H9 (cell line): ENCODE measurements at regions not wholly inside any gene's neighbourhood (a gene's known extent, or its start where the extent isn't known, plus 50 kb on each side); places are given as distances from the start of the nearest gene placed in this dataset.

ENCODE experiments used
- DNase-seq: peaks from one replicate; pipeline ENCODE4 v3.0.0-alpha.2; 2017
- H2AFZ ChIP-seq: one replicate; pipeline ENCODE4 v1.6.1; 2013; ENCODE audit warnings: mild to moderate bottlenecking, low read length, control low read depth, moderate library complexity
- H2AK5ac ChIP-seq: 2 replicates; pipeline ENCODE4 v1.6.1; 2013; ENCODE audit warnings: low read length, control low read depth, mixed read lengths; ENCODE audit not compliant: insufficient read length
- H2BK120ac ChIP-seq: one replicate; pipeline ENCODE4 v1.6.1; 2013; ENCODE audit warnings: low read depth, mild to moderate bottlenecking, low read length, control low read depth, inconsistent platforms; ENCODE audit not compliant: poor library complexity, severe bottlenecking
- H2BK12ac ChIP-seq: 2 replicates; pipeline ENCODE4 v1.6.1; 2013; ENCODE audit warnings: low read length, control low read depth, mixed read lengths, low read depth; ENCODE audit not compliant: insufficient read length
- H2BK15ac ChIP-seq: 2 replicates; pipeline ENCODE4 v1.6.1; 2013; ENCODE audit warnings: low read depth, low read length, control low read depth
- H2BK20ac ChIP-seq: one replicate; pipeline ENCODE4 v1.6.1; 2013; ENCODE audit warnings: low read depth, mild to moderate bottlenecking, low read length, control low read depth, inconsistent platforms; ENCODE audit not compliant: poor library complexity, severe bottlenecking
- H2BK5ac ChIP-seq: 2 replicates; pipeline ENCODE4 v1.6.1; 2013; ENCODE audit warnings: low read length, control low read depth, mixed read lengths; ENCODE audit not compliant: insufficient read length
- H3K14ac ChIP-seq: 2 replicates; pipeline ENCODE4 v1.6.1; 2013; ENCODE audit warnings: low read length, control low read depth; ENCODE audit not compliant: insufficient read depth
- H3K18ac ChIP-seq: 2 replicates; pipeline ENCODE4 v1.6.1; 2013; ENCODE audit warnings: low read depth, mild to moderate bottlenecking, mixed read lengths, low read length, control low read depth; ENCODE audit not compliant: insufficient read length
- H3K23ac ChIP-seq: 2 replicates; pipeline ENCODE4 v1.6.1; 2013; ENCODE audit warnings: low read length, control low read depth, mixed read lengths, low read depth; ENCODE audit not compliant: insufficient read length
- H3K23me2 ChIP-seq: 2 replicates; pipeline ENCODE4 v1.6.1; 2013; ENCODE audit warnings: low read depth, mild to moderate bottlenecking, mixed read lengths, low read length, control low read depth; ENCODE audit not compliant: insufficient read length, poor library complexity, severe bottlenecking
- H3K27ac ChIP-seq: 2 replicates; pipeline ENCODE4 v1.5.1; 2013; ENCODE audit warnings: low read length, control low read depth, mixed read lengths, low read depth; ENCODE audit not compliant: insufficient read length
- H3K27me3 ChIP-seq: 2 replicates; pipeline ENCODE4 v1.6.1; 2013; ENCODE audit warnings: low read length, control low read depth, inconsistent platforms; ENCODE audit not compliant: insufficient read depth
- H3K4ac ChIP-seq: 2 replicates; pipeline ENCODE4 v1.6.1; 2013; ENCODE audit warnings: low read depth, mild to moderate bottlenecking, control low read depth, inconsistent platforms, low read length, moderate library complexity
- H3K4me1 ChIP-seq: 2 replicates; pipeline ENCODE4 v1.6.1; 2013; ENCODE audit warnings: low read length, control low read depth, inconsistent platforms; ENCODE audit not compliant: insufficient read depth
- H3K4me2 ChIP-seq: 2 replicates; pipeline ENCODE4 v1.6.1; 2013; ENCODE audit warnings: low read length, control low read depth, mixed read lengths; ENCODE audit not compliant: insufficient read length, insufficient read depth
- H3K56ac ChIP-seq: 2 replicates; pipeline ENCODE4 v1.6.1; 2013; ENCODE audit warnings: low read depth, mild to moderate bottlenecking, mixed read lengths, low read length, control low read depth; ENCODE audit not compliant: insufficient read length
- H3K79me1 ChIP-seq: 2 replicates; pipeline ENCODE4 v1.6.1; 2013; ENCODE audit warnings: low read depth, mild to moderate bottlenecking, moderate library complexity, low read length, control low read depth, inconsistent platforms; ENCODE audit not compliant: insufficient read depth, poor library complexity, severe bottlenecking
- H3K79me2 ChIP-seq: 2 replicates; pipeline ENCODE4 v1.6.1; 2013; ENCODE audit warnings: low read length, control low read depth, inconsistent platforms; ENCODE audit not compliant: insufficient read depth
- H3K9ac ChIP-seq: 2 replicates; pipeline ENCODE4 v1.6.1; 2013; ENCODE audit warnings: low read length, control low read depth, mixed read lengths; ENCODE audit not compliant: insufficient read length; ENCODE audit errors: extremely low read depth
- H3K9me3 ChIP-seq: one replicate; pipeline ENCODE4 v1.6.1; 2013; ENCODE audit warnings: low read depth, low read length, inconsistent platforms; ENCODE audit not compliant: control insufficient read depth
- H3T11ph ChIP-seq: one replicate; pipeline ENCODE4 v1.6.1; 2013; ENCODE audit warnings: mild to moderate bottlenecking, low read length, control low read depth, inconsistent platforms
- H4K20me1 ChIP-seq: one replicate; pipeline ENCODE4 v1.6.1; 2013; ENCODE audit not compliant: control insufficient read depth, insufficient read length, insufficient read depth
- H4K5ac ChIP-seq: 2 replicates; pipeline ENCODE4 v1.6.1; 2013; ENCODE audit warnings: low read depth, mild to moderate bottlenecking, mixed read lengths, low read length, control low read depth; ENCODE audit not compliant: insufficient read length
- H4K8ac ChIP-seq: replicated peaks from 2 replicates; pipeline ENCODE4 v1.6.1; 2013; ENCODE audit warnings: low read length, control low read depth, mixed read lengths, low read depth; ENCODE audit not compliant: insufficient read length
- H4K91ac ChIP-seq: 2 replicates; pipeline ENCODE4 v1.6.1; 2013; ENCODE audit warnings: low read depth, mild to moderate bottlenecking, moderate library complexity, mixed read lengths, low read length, control low read depth; ENCODE audit not compliant: insufficient read length
- H3K27ac Mint-ChIP-seq, 3 experiments: 2 replicates in 2 of 3; 3 replicates in 1 of 3; pipeline ENCODE4 v1.8.0; 2020 to 2021; ENCODE audit warnings: mixed read lengths in 3 of 3, mild to moderate bottlenecking in 1 of 3, moderate library complexity in 1 of 3
- H3K27me3 Mint-ChIP-seq: 2 replicates; pipeline ENCODE4 v1.8.0; 2021; ENCODE audit warnings: low read depth, mild to moderate bottlenecking, moderate library complexity, mixed read lengths
- H3K36me3 Mint-ChIP-seq, 3 experiments: 2 replicates in 2 of 3; 3 replicates in 1 of 3; pipeline ENCODE4 v1.8.0; 2020 to 2021; ENCODE audit warnings: low read depth in 3 of 3, mixed read lengths in 3 of 3; ENCODE audit not compliant: insufficient read depth in 1 of 3
- H3K4me1 Mint-ChIP-seq, 2 experiments: 2 replicates each; pipeline ENCODE4 v1.8.0; 2020; ENCODE audit warnings: mixed read lengths in 2 of 2
- H3K4me3 Mint-ChIP-seq, 2 experiments: 2 replicates in 1 of 2; 3 replicates in 1 of 2; pipeline ENCODE4 v1.8.0; 2020 to 2021; ENCODE audit warnings: mild to moderate bottlenecking in 2 of 2, mixed read lengths in 2 of 2, moderate library complexity in 1 of 2
- H3K9me3 Mint-ChIP-seq, 2 experiments: 2 replicates in 1 of 2; 3 replicates in 1 of 2; pipeline ENCODE4 v1.8.0; 2020; ENCODE audit warnings: mild to moderate bottlenecking in 2 of 2, mixed read lengths in 2 of 2, moderate library complexity in 1 of 2
- TF ChIP-seq, protein P1 (sequence below): fragments of 200-600 bp; sonication (generic); conservative IDR thresholded peaks from 3 replicates; pipeline ENCODE4 v1.8.0; 2021; ENCODE audit warnings: antibody characterized with exemption, mild to moderate bottlenecking

- TF ChIP-seq, protein P1, sequence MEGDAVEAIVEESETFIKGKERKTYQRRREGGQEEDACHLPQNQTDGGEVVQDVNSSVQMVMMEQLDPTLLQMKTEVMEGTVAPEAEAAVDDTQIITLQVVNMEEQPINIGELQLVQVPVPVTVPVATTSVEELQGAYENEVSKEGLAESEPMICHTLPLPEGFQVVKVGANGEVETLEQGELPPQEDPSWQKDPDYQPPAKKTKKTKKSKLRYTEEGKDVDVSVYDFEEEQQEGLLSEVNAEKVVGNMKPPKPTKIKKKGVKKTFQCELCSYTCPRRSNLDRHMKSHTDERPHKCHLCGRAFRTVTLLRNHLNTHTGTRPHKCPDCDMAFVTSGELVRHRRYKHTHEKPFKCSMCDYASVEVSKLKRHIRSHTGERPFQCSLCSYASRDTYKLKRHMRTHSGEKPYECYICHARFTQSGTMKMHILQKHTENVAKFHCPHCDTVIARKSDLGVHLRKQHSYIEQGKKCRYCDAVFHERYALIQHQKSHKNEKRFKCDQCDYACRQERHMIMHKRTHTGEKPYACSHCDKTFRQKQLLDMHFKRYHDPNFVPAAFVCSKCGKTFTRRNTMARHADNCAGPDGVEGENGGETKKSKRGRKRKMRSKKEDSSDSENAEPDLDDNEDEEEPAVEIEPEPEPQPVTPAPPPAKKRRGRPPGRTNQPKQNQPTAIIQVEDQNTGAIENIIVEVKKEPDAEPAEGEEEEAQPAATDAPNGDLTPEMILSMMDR = no peak
- H3K79me2 ChIP-seq = no peaks in the 10 kb centered on the region
- no peak overlapping the region for H3K14ac ChIP-seq
- no peak overlapping the region for H2BK20ac ChIP-seq
- H3K4me1 ChIP-seq = no peaks in the 10 kb centered on the region
- H3K4me1 Mint-ChIP-seq = peaks cover 8 to 10% of the 10 kb centered on the region in 2 experiments; a peak in 3 of 4 replicates
- H3K23ac ChIP-seq = no peak overlapping the region
- H3K27ac Mint-ChIP-seq = no peak overlapping the region
- no peak overlapping the region for H3K4me3 Mint-ChIP-seq
- H2BK15ac ChIP-seq = no peak overlapping the region
- H3T11ph ChIP-seq = no peak overlapping the region
- no peaks in the 10 kb centered on the region for H4K20me1 ChIP-seq
- no peak overlapping the region for H4K8ac ChIP-seq
- no peak overlapping the region for H4K91ac ChIP-seq
- H3K27me3 Mint-ChIP-seq = no peaks in the 10 kb centered on the region
- no peaks in the 10 kb centered on the region for H3K27me3 ChIP-seq
- no peaks in the 10 kb centered on the region for H3K23me2 ChIP-seq
- H3K27ac ChIP-seq = no peak overlapping the region
- no peak overlapping the region for H3K4me2 ChIP-seq
- H3K9me3 ChIP-seq = no peaks in the 10 kb centered on the region
- H2AK5ac ChIP-seq = no peak overlapping the region
- H3K56ac ChIP-seq = no peak overlapping the region
- DNase-seq = no peak
- H2BK5ac ChIP-seq = no peak overlapping the region
- no peaks in the 10 kb centered on the region for H3K79me1 ChIP-seq
- no peak overlapping the region for H3K9ac ChIP-seq
- no peak overlapping the region for H2AFZ ChIP-seq
- no peak overlapping the region for H2BK12ac ChIP-seq
- no peak overlapping the region for H3K18ac ChIP-seq
- H4K5ac ChIP-seq = no peak overlapping the region
- no peaks in the 10 kb centered on the region for H3K9me3 Mint-ChIP-seq
- no peak overlapping the region for H3K4ac ChIP-seq
- H2BK120ac ChIP-seq = no peak overlapping the region
- no peaks in the 10 kb centered on the region for H3K36me3 Mint-ChIP-seq
Observed at GRCh38 chr18:39319141-39319540, 1753.5 kb upstream of the CELF4 start.
